ENCODE measurements at regions not wholly inside any gene's neighbourhood (a gene's known extent, or its start where the extent isn't known, plus 50 kb on each side); places are given as distances from the start of the nearest gene placed in this dataset.
"Not testable (repeated sequence)": the region's sequence is repeated elsewhere in the genome, so short reads cannot be mapped to it uniquely, and the experiment has no call there.

GRCh38 chr5:118353970-118354369 is 634.4 kb downstream of the DTWD2 start:
- ATAC-seq (replicated peaks in 6 of 8), result peak in 4 of 8 experiments; percentile 46 to 84 (median 62)
- H3K4me3 ChIP-seq, result no peak overlapping the region
- H3K4me1 ChIP-seq (replicated peaks in 1 of 2), result peaks cover 7 to 8% of the 10 kb centered on the region in 2 donors
- H3K27ac ChIP-seq, result no peak overlapping the region
- in situ Hi-C loops (cut with MboI; ENCODE audit: low pct_unique_long_range_greater_than_20kb in 2 of 9, low sequenced_read_pairs in 9 of 9, unreplicated experiment in 9 of 9), result no loop called here

GRCh38 chr5:118336468-118336867 is 651.9 kb downstream of the DTWD2 start:
- in situ Hi-C loops (cut with MboI; ENCODE audit: low pct_unique_long_range_greater_than_20kb in 2 of 9, low sequenced_read_pairs in 9 of 9, unreplicated experiment in 9 of 9), result no loop called here
- no peak overlapping the region for H3K27ac ChIP-seq
- no peak overlapping the region for H3K4me3 ChIP-seq
- no peak for ATAC-seq (replicated peaks in 6 of 8)
- H3K4me1 ChIP-seq (replicated peaks in 1 of 2), result no peaks in the 10 kb centered on the region

GRCh38 chr5:118327389-118327788 is 661.0 kb downstream of the DTWD2 start:
- no peak overlapping the region for H3K27ac ChIP-seq
- WGBS, 10 experiments, result 52 to 100% (median 95%) methylated on average over 1 to 3 of the region's 3 CpGs
- in situ Hi-C loops (cut with MboI; ENCODE audit: low pct_unique_long_range_greater_than_20kb in 2 of 9, low sequenced_read_pairs in 9 of 9, unreplicated experiment in 9 of 9), result no loop called here
- peaks cover 0 to 3% of the 10 kb centered on the region in 2 donors for H3K4me1 ChIP-seq (replicated peaks in 1 of 2)
- H3K4me3 ChIP-seq, result no peak overlapping the region
- no peak for ATAC-seq (replicated peaks in 6 of 8)

- no peak overlapping the region for H3K4me3 ChIP-seq
- peak in 7 of 8 experiments; percentile 24 to 91 (median 65) for ATAC-seq (replicated peaks in 6 of 8)
- H3K4me1 ChIP-seq (replicated peaks in 1 of 2), result peaks cover 0 to 3% of the 10 kb centered on the region in 2 donors
- in situ Hi-C loops (cut with MboI; ENCODE audit: low pct_unique_long_range_greater_than_20kb in 2 of 9, low sequenced_read_pairs in 9 of 9, unreplicated experiment in 9 of 9), result no loop called here
- WGBS, 10 experiments, result 0 to 94% (median 50%) methylated on average over 1 to 5 of the region's 5 CpGs; no CpG with 5 or more reads in 1 of the 10 experiments
- no peak overlapping the region for H3K27ac ChIP-seq
These were observed 661.8 kb downstream of the DTWD2 start for GRCh38 chr5:118326481-118327045.

- 0 to 80% (median 55%) methylated on average over 1 to 2 of the region's 2 CpGs; no CpG with 5 or more reads in 2 of the 10 experiments for WGBS, 10 experiments
- H3K4me1 ChIP-seq (replicated peaks in 1 of 2), result peaks cover 0 to 3% of the 10 kb centered on the region in 2 donors
- in situ Hi-C loops (cut with MboI; ENCODE audit: low pct_unique_long_range_greater_than_20kb in 2 of 9, low sequenced_read_pairs in 9 of 9, unreplicated experiment in 9 of 9), result no loop called here
- H3K27ac ChIP-seq, result no peak overlapping the region
- H3K4me3 ChIP-seq, result no peak overlapping the region
- ATAC-seq (replicated peaks in 6 of 8), result no peak
These were observed 662.4 kb downstream of the DTWD2 start for GRCh38 chr5:118325931-118326330.

- in situ Hi-C loops (cut with MboI; ENCODE audit: low pct_unique_long_range_greater_than_20kb in 2 of 9, low sequenced_read_pairs in 9 of 9, unreplicated experiment in 9 of 9); H3K4me3 ChIP-seq; ATAC-seq (replicated peaks in 6 of 8); H3K4me1 ChIP-seq (replicated peaks in 1 of 2); H3K27ac ChIP-seq: not testable (repeated sequence)
- 30 to 100% (median 82%) methylated on average over 1 to 4 of the region's 5 CpGs; no CpG with 5 or more reads in 3 of the 10 experiments for WGBS, 10 experiments
These were observed 664.6 kb downstream of the DTWD2 start for GRCh38 chr5:118323723-118324122.

- Histone ChIP-seq H3K4me3 (no peak overlapping the region), H3K27ac (no peak overlapping the region), H3K4me1 (replicated peaks in 1 of 2) (peaks cover 3% of the 10 kb centered on the region in 2 donors)
- 28 to 100% (median 93%) methylated on average over 1 to 2 of the region's 2 CpGs; no CpG with 5 or more reads in 2 of the 10 experiments for WGBS, 10 experiments
- ATAC-seq (replicated peaks in 6 of 8), result no peak
- in situ Hi-C loops (cut with MboI; ENCODE audit: low pct_unique_long_range_greater_than_20kb in 2 of 9, low sequenced_read_pairs in 9 of 9, unreplicated experiment in 9 of 9), result no loop called here
These were observed 667.3 kb downstream of the DTWD2 start for GRCh38 chr5:118321081-118321480.

GRCh38 chr5:118320121-118320520 is 668.2 kb downstream of the DTWD2 start:
- Histone ChIP-seq H3K4me3 (no peak overlapping the region), H3K27ac (no peak overlapping the region), H3K4me1 (replicated peaks in 1 of 2) (peaks cover 2 to 5% of the 10 kb centered on the region in 2 donors)
- no peak for ATAC-seq (replicated peaks in 6 of 8)
- in situ Hi-C loops (cut with MboI; ENCODE audit: low pct_unique_long_range_greater_than_20kb in 2 of 9, low sequenced_read_pairs in 9 of 9, unreplicated experiment in 9 of 9), result no loop called here
- WGBS, 10 experiments, result 35 to 100% (median 80%) methylated on average over 2 to 4 of the region's 4 CpGs; no CpG with 5 or more reads in 1 of the 10 experiments

- no peak overlapping the region for H3K4me3 ChIP-seq
- peaks cover 11 to 27% of the 10 kb centered on the region in 2 donors for H3K4me1 ChIP-seq (replicated peaks in 1 of 2)
- 0 to 92% (median 84%) methylated on average over 2 to 3 of the region's 3 CpGs; no CpG with 5 or more reads in 1 of the 10 experiments for WGBS, 10 experiments
- in situ Hi-C loops (cut with MboI; ENCODE audit: low pct_unique_long_range_greater_than_20kb in 2 of 9, low sequenced_read_pairs in 9 of 9, unreplicated experiment in 9 of 9), result no loop called here
- no peak overlapping the region for H3K27ac ChIP-seq
- ATAC-seq (replicated peaks in 6 of 8), result no peak
These were observed 673.4 kb downstream of the DTWD2 start for GRCh38 chr5:118314931-118315330.

- WGBS, 10 experiments, result 53 to 100% (median 85%) methylated on average over 1 to 5 of the region's 5 CpGs
- Histone ChIP-seq H3K27ac (no peak overlapping the region), H3K4me3 (no peak overlapping the region), H3K4me1 (replicated peaks in 1 of 2) (peaks cover 14 to 31% of the 10 kb centered on the region in 2 donors)
- peak in 5 of 8 experiments; percentile 57 to 86 (median 63) for ATAC-seq (replicated peaks in 6 of 8)
- in situ Hi-C loops (cut with MboI; ENCODE audit: low pct_unique_long_range_greater_than_20kb in 2 of 9, low sequenced_read_pairs in 9 of 9, unreplicated experiment in 9 of 9), result no loop called here
These were observed 677.1 kb downstream of the DTWD2 start for GRCh38 chr5:118311103-118311819.

- WGBS, 10 experiments, result 0 to 80% (median 32%) methylated on average over 1 to 3 of the region's 3 CpGs; no CpG with 5 or more reads in 3 of the 10 experiments
- H3K4me3 ChIP-seq, result no peak overlapping the region
- peak in 5 of 8 experiments; percentile 23 to 64 (median 61) for ATAC-seq (replicated peaks in 6 of 8)
- in situ Hi-C loops (cut with MboI; ENCODE audit: low pct_unique_long_range_greater_than_20kb in 2 of 9, low sequenced_read_pairs in 9 of 9, unreplicated experiment in 9 of 9), result no loop called here
- no peak overlapping the region for H3K27ac ChIP-seq
- H3K4me1 ChIP-seq (replicated peaks in 1 of 2), result peaks cover 13 to 30% of the 10 kb centered on the region in 2 donors
These were observed 677.9 kb downstream of the DTWD2 start for GRCh38 chr5:118310401-118310800.

GRCh38 chr5:118303296-118303695 is 685.1 kb downstream of the DTWD2 start:
- no peak for ATAC-seq (replicated peaks in 6 of 8)
- in situ Hi-C loops (cut with MboI; ENCODE audit: low pct_unique_long_range_greater_than_20kb in 2 of 9, low sequenced_read_pairs in 9 of 9, unreplicated experiment in 9 of 9), result no loop called here
- Histone ChIP-seq H3K4me1 (replicated peaks in 1 of 2) (peaks cover 0 to 5% of the 10 kb centered on the region in 2 donors), H3K27ac (no peak overlapping the region), H3K4me3 (no peak overlapping the region)
- WGBS, 10 experiments, result 24 to 100% (median 93%) methylated on average over 1 to 2 of the region's 2 CpGs

GRCh38 chr5:118302786-118303185 is 685.6 kb downstream of the DTWD2 start:
- no peak for ATAC-seq (replicated peaks in 6 of 8)
- H3K4me1 ChIP-seq (replicated peaks in 1 of 2), result peaks cover 0 to 5% of the 10 kb centered on the region in 2 donors
- no peak overlapping the region for H3K4me3 ChIP-seq
- no peak overlapping the region for H3K27ac ChIP-seq
- WGBS, 10 experiments, result 0 to 100% (median 88%) methylated on average over 1 of the region's 1 CpG; no CpG with 5 or more reads in 1 of the 10 experiments
- in situ Hi-C loops (cut with MboI; ENCODE audit: low pct_unique_long_range_greater_than_20kb in 2 of 9, low sequenced_read_pairs in 9 of 9, unreplicated experiment in 9 of 9), result no loop called here

Data from motor neuron (in vitro differentiated cells).